Hepatocyte (in vitro differentiated cells): ENCODE measurements at regions not wholly inside any gene's neighbourhood (a gene's known extent, or its start where the extent isn't known, plus 50 kb on each side); places are given as distances from the start of the nearest gene placed in this dataset.
A peak's percentile ranks its signal among the peaks of the same experiment; 100 is the strongest.

Experiments used
- DNase-seq: peaks from one replicate; pipeline ENCODE4 v3.0.0-alpha.2; 2016; ENCODE audit warnings: low spot score
- H2AFZ ChIP-seq: fragments of 200-600 bp; sonication (generic); 2 replicates; pipeline ENCODE4 v1.6.0; 2016; ENCODE audit warnings: antibody characterized with exemption, mild to moderate bottlenecking
- H3K27ac ChIP-seq: fragments of 200-600 bp; sonication (generic); 2 replicates; pipeline ENCODE4 v1.5.1; 2016; ENCODE audit warnings: mild to moderate bottlenecking
- H3K27me3 ChIP-seq: fragments of 200-600 bp; sonication (generic); 2 replicates; pipeline ENCODE4 v1.6.1; 2016
- H3K36me3 ChIP-seq: fragments of 200-600 bp; sonication (generic); replicated peaks from 2 replicates; pipeline ENCODE4 v1.5.1; 2016; ENCODE audit warnings: low read depth; ENCODE audit not compliant: insufficient read depth
- H3K4me1 ChIP-seq: fragments of 200-600 bp; sonication (generic); 2 replicates; pipeline ENCODE4 v1.5.1; 2016; ENCODE audit warnings: mild to moderate bottlenecking, moderate library complexity; ENCODE audit not compliant: insufficient read depth
- H3K4me2 ChIP-seq: fragments of 200-600 bp; sonication (generic); 2 replicates; pipeline ENCODE4 v1.6.0; 2016
- H3K4me3 ChIP-seq: fragments of 200-600 bp; sonication (generic); 2 replicates; pipeline ENCODE4 v1.5.1; 2016; ENCODE audit warnings: mild to moderate bottlenecking
- H3K79me2 ChIP-seq: fragments of 200-600 bp; sonication (generic); 2 replicates; pipeline ENCODE4 v1.6.0; 2017; ENCODE audit warnings: mild to moderate bottlenecking
- H3K9me2 ChIP-seq: fragments of 200-600 bp; sonication (generic); replicated peaks from 2 replicates; pipeline ENCODE4 v1.6.0; 2017; ENCODE audit warnings: mild to moderate bottlenecking; ENCODE audit not compliant: insufficient read depth
- H3K9me3 ChIP-seq: fragments of 200-600 bp; sonication (generic); 2 replicates; pipeline ENCODE4 v1.5.1; 2016; ENCODE audit warnings: low read depth, mild to moderate bottlenecking
- H4K20me1 ChIP-seq: fragments of 200-600 bp; sonication (generic); 2 replicates; pipeline ENCODE4 v1.6.0; 2016; ENCODE audit warnings: mild to moderate bottlenecking; ENCODE audit not compliant: insufficient read depth, poor library complexity, severe bottlenecking
- EZH2 ChIP-seq: fragments of 200-600 bp; sonication (generic); IDR thresholded peaks from 2 replicates; pipeline ENCODE4 v1.6.1; 2016; ENCODE audit warnings: antibody characterized with exemption, mild to moderate bottlenecking, borderline replicate concordance
- EZH2phosphoT487 ChIP-seq: fragments of 200-600 bp; sonication (generic); IDR thresholded peaks from one replicate; pipeline ENCODE4 v1.6.1; 2018; ENCODE audit warnings: antibody characterized with exemption, mild to moderate bottlenecking, low read depth, moderate library complexity; ENCODE audit not compliant: unreplicated experiment, severe bottlenecking
- WGBS: methylation state at CpG from one replicate; pipeline ENCODE4 v1.1.6; 2016; ENCODE audit warnings: low lambda C conversion rate; ENCODE audit errors: missing lambda C conversion rate; 5-methylcytosine and 5-hydroxymethylcytosine counted together
- TF ChIP-seq, protein P1 (sequence below): fragments of 200-600 bp; sonication (generic); IDR thresholded peaks from 2 replicates; pipeline ENCODE4 v1.5.1; 2016; ENCODE audit warnings: antibody characterized with exemption, mild to moderate bottlenecking; ENCODE audit not compliant: poor library complexity

DNA sequence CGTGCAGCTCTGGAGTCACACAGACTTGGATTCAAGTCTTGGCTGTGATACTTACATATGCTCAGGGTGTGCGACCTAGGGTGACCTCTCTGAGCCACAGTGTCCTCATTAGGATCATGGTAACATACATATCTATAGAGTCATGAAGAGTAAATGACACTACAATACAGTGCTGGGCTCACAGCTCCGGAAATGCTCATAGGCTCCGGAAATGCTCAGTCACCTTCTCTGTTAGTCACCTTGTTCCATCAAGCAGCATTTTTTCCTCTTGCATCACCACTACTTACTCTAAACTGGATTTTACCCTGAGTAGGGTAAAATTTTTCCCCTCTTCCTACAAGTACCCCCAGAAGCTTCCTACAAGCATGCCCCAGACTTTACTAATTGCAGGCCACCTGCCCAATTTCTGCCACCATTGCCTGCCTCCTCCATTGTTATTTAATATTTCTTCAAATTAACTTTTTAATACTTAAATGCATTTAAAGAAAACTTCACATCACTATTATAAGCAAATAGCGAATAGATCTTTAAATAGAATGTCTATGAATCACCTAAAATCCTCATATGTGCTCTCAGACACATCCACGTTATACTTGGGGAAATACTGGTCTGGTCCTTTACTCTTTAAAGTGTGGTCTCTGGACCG, 147.6 kb upstream of the SPRY4 start:
- Histone ChIP-seq H3K79me2 (no peaks in the 10 kb centered on the region), H2AFZ (no peak overlapping the region), H3K4me1 (no peaks in the 10 kb centered on the region), H3K27ac (no peak overlapping the region), H3K9me2 (no peaks in the 10 kb centered on the region), H3K9me3 (no peaks in the 10 kb centered on the region), H3K4me2 (no peak overlapping the region), H4K20me1 (no peaks in the 10 kb centered on the region), H3K4me3 (no peak overlapping the region), H3K36me3 (no peaks in the 10 kb centered on the region), H3K27me3 (no peaks in the 10 kb centered on the region)
- TF ChIP-seq EZH2phosphoT487 (no peak), EZH2 (no peak)
- TF ChIP-seq, protein P1, sequence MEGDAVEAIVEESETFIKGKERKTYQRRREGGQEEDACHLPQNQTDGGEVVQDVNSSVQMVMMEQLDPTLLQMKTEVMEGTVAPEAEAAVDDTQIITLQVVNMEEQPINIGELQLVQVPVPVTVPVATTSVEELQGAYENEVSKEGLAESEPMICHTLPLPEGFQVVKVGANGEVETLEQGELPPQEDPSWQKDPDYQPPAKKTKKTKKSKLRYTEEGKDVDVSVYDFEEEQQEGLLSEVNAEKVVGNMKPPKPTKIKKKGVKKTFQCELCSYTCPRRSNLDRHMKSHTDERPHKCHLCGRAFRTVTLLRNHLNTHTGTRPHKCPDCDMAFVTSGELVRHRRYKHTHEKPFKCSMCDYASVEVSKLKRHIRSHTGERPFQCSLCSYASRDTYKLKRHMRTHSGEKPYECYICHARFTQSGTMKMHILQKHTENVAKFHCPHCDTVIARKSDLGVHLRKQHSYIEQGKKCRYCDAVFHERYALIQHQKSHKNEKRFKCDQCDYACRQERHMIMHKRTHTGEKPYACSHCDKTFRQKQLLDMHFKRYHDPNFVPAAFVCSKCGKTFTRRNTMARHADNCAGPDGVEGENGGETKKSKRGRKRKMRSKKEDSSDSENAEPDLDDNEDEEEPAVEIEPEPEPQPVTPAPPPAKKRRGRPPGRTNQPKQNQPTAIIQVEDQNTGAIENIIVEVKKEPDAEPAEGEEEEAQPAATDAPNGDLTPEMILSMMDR, result no peak
- DNase-seq, result peak; percentile 21
- 82% methylated on average over 7 of the region's 7 CpGs for WGBS

DNA sequence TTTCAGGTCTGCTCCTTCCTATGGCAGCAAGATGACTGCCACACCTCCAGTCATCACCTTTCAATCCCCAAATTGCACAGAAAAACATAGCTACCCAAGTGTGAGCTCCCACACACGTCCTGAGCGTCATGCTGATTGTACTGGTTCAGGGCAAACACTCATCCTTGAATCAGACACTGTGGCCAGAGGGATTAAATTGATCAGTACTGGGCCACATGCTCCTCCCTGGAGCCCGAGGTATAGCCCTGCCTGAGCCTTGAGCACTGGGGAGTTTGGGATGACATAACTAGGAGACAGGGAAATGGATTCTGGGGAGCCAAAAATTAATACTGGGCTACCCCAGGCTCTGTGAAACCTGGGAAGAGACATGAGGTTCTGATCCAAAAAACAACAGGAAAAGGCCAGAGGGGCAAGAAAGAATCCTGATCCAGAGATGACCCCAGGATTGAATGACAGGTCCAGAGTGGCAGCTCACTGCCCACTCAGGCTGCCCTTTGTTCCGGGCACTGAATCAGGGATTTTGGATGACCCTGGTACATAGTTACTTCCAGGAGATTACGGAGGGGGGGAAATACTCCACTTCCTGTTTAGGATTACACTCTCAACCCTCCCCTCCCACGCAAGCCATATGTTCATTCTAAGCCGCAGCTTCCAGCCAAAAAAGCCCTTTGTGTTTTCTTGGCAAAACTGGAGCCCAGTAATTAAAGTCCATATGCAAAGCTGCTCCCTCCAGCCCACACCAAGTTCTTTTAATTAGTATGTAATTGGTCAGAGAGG, 141.6 kb upstream of the SPRY4 start:
- Histone ChIP-seq H3K9me2 (no peaks in the 10 kb centered on the region), H4K20me1 (no peaks in the 10 kb centered on the region), H3K4me3 (no peak overlapping the region), H3K4me2 (no peak overlapping the region), H3K79me2 (no peaks in the 10 kb centered on the region), H3K36me3 (no peaks in the 10 kb centered on the region), H3K9me3 (no peaks in the 10 kb centered on the region), H3K4me1 (no peaks in the 10 kb centered on the region), H3K27me3 (no peaks in the 10 kb centered on the region), H3K27ac (no peak overlapping the region), H2AFZ (no peak overlapping the region)
- DNase-seq, result no peak
- WGBS, result 78% methylated on average over 7 of the region's 7 CpGs
- TF ChIP-seq EZH2phosphoT487 (no peak), EZH2 (no peak)
- TF ChIP-seq, protein P1, result no peak

DNA sequence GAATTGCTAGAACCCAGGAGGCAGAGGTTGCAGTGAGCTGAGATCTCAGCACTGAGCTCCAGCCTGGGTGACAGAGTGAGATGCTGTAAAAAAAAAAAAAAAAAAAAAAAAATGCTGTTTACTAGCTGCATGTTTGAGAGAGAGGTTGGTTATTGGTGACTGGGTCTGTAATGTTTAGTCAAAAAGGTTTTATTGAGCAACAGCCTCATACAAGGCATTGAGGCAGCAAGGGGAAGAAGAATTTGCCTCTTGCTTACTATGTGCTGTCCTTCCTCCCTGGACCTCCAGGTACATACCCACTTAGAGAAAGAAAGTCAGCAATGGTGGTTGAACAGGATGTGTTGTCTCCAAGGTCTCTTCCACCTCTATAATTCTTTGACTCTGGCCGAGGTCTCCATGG, 140.7 kb upstream of the SPRY4 start:
- Histone ChIP-seq H2AFZ (no peak overlapping the region), H3K9me2 (no peaks in the 10 kb centered on the region), H3K9me3 (no peaks in the 10 kb centered on the region), H3K79me2 (no peaks in the 10 kb centered on the region), H3K4me3 (no peak overlapping the region), H3K27ac (no peak overlapping the region), H3K36me3 (no peaks in the 10 kb centered on the region), H3K4me2 (no peak overlapping the region), H3K27me3 (no peaks in the 10 kb centered on the region), H4K20me1 (no peaks in the 10 kb centered on the region), H3K4me1 (no peaks in the 10 kb centered on the region)
- TF ChIP-seq, protein P1, result no peak
- TF ChIP-seq EZH2phosphoT487 (no peak), EZH2 (no peak)
- no peak for DNase-seq
- 95% methylated on average over 1 of the region's 1 CpG for WGBS
